GM12873 (cell line): ENCODE measurements at regions not wholly inside any gene's neighbourhood (a gene's known extent, or its start where the extent isn't known, plus 50 kb on each side); places are given as distances from the start of the nearest gene placed in this dataset.

Source experiments
- TF ChIP-seq, protein P1 (sequence below): IDR thresholded peaks from 2 replicates; pipeline ENCODE4 v1.5.1; 2012; ENCODE audit warnings: low read depth, mild to moderate bottlenecking, moderate library complexity, low read length, control low read depth; ENCODE audit not compliant: insufficient read depth; ENCODE audit errors: missing control alignments

DNA sequence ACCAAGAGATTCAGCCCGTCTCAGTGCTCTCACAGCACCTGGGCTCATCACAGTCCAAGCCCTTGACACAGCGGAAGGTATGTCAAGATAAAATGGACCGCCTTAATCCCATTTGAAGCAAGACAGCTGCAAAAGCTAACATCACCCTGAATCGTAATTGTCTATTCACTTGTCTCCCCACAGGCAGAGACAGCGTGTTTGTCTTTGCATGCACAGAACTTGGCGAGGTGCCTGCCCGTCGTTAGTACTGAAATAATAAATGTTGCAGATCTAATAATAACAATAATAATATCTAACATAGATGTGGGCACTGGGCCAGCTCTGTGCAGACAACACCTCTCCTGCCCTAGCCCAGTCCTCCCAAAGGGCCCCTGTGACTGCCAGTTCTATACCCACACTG is 271.7 kb downstream of the NPHP4 start:
- TF ChIP-seq, protein P1, sequence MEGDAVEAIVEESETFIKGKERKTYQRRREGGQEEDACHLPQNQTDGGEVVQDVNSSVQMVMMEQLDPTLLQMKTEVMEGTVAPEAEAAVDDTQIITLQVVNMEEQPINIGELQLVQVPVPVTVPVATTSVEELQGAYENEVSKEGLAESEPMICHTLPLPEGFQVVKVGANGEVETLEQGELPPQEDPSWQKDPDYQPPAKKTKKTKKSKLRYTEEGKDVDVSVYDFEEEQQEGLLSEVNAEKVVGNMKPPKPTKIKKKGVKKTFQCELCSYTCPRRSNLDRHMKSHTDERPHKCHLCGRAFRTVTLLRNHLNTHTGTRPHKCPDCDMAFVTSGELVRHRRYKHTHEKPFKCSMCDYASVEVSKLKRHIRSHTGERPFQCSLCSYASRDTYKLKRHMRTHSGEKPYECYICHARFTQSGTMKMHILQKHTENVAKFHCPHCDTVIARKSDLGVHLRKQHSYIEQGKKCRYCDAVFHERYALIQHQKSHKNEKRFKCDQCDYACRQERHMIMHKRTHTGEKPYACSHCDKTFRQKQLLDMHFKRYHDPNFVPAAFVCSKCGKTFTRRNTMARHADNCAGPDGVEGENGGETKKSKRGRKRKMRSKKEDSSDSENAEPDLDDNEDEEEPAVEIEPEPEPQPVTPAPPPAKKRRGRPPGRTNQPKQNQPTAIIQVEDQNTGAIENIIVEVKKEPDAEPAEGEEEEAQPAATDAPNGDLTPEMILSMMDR, result no peak

DNA sequence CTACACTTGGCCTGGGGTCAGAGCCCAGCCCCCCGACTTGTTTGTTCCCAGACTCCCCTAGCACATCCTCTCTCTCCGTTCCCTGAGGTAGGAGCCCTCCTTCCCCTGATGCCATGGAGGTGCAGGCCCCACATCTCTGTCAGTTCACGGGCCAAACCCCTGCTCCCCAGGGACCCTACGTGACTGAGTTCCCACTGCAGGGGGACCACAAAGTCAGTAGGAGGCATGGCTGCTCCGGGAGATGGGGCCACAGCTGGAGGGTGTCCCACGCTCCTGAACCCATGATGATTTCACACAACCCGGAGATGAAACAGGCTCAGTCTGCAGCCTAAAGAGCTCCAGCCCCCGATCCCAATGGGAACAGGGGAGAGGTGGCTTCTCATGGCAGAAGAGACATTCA is 272.2 kb downstream of the NPHP4 start:
- TF ChIP-seq, protein P1, result no peak

DNA sequence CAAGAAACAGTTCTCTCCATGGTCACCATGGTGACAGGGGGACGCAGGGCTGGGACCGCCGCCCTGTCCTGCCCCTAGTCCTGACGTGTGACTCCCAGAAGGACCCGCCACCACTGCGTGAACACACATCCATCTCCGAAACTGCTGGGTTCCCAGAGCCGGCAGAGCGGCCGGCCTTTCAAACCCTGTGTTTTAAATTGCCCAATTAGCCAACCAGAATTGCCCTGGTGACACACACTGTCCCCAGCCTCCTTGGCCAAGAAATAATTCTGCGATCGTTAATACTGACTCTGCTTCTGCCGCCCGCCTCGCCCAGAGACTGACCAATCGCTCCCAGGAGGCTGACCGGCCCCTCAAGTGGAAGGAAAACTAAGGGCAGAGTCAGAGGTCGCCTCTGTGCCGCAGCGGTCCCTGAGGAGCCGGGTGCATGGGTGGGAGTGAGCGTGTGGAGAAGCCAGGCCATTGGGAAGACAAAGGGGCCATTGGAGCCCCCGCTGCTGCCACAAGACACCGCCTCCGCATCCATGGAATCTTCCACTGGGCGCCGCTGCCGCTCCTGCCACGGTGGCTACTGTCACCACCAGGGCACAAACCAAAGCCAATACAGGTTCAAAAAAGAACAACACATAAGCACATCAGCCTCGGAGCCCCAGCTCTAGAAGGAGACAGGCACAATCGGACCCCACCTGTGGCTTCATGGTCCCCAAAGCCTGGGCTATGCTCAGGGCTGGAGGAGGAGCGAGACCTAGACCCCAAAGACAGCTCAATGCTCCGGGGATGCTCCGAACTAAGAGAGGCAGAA is 273.2 kb downstream of the NPHP4 start:
- TF ChIP-seq, protein P1, result no peak

DNA sequence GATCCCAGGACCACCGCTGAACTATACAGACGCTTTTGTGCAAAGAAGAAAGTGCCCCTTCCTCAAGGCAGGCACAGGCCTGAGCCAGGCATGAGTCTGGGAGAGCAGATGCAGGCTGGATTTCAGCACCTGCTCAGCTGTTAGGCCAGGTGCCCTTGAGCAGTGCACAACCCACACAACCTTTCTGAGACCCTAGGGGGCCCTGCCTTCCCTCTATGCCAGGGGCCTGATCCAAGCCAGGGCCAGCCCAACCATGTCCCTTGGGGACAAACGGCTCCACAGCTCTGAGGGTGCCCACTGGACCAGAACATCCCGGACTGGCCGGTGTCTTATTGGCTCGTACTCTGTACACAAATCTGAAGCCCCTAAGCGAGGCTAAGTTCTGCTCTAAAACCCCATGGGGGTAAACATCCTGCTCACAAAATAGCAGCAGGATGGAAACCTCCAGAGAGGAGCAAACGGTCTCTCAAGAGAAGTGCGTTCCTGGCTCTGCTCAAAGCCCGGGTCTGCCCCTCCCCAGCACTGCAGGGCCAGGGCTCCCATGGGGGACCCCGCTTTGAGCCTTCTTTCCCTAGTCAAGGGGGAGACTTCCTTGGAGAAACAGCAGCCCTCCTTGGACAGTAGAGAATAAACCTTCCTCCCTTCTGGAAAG is 275.1 kb downstream of the NPHP4 start:
- TF ChIP-seq, protein P1, result no peak

DNA sequence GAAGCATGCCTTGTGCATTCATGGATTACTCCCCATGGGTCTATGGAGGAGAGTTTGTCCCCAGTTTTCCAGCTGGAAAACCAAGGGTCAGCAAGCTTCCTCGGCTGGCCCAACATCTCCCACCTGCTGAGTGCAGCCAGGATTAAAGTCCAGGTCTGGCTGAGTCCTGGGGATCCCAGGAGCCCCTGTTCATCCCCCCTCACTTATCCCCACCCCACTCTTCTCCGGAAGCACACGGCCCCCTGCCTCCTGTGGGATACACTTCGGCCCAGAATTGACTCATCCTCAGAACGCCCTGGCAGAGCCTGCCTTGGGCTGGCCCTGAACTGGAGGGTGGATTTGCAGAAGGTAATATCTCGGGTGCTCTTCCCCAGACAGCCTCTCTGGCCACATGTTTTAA is 276.1 kb downstream of the NPHP4 start:
- TF ChIP-seq, protein P1, result no peak

DNA sequence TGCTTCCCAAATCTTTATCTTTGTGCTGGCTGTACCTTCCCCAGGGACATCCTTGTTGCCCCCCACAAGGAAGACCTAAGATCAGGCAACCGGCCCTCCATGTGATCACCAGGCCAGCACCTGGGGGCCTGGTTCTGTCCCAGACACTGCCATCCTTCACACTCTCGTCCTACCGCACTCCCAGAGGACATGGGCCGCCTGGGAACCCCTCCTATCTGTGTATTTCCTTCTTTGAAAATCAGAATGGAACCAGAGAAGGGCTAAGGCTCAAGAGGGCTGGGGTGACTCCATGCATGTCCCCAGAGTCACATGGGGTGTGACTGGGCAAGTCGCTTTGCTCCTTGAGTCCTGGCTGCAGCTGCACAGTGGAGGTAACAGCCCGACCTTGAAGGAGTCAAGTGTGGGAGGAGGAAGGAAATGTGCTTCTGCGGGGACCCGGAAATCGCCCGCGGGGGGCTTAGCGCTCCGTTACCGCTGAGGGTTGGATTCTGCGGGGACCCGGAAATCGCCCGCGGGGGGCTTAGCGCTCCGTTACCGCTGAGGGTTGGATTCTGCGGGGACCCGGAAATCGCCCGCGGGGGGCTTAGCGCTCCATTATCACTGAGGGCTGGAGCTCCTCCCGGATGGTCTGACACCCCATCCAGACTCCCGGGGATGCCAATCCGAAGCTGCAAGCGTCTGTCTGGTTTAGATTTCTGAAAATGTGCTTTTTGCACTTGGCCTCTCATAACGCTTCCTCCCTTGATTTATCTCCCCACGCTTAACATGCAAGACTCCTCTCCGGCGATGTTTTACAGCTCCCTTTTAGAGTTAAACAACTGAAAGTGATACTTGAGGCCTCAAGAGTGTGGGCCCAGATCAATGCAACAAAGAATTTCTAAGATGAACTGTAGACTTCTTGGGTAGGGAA is 278.9 kb downstream of the NPHP4 start:
- TF ChIP-seq, protein P1, result no peak
